Liver (tissue), 3 donors: ENCODE measurements at regions not wholly inside any gene's neighbourhood (a gene's known extent, or its start where the extent isn't known, plus 50 kb on each side); places are given as distances from the start of the nearest gene placed in this dataset.
A peak's percentile ranks its signal among the peaks of the same experiment; 100 is the strongest.

Source experiments
- CTCF ChIP-seq: fragments of 150-350 bp; IDR thresholded peaks from 2 replicates; pipeline ENCODE4 v1.5.1; 2017; ENCODE audit warnings: improper control_type of control experiment, low read depth, low read length; ENCODE audit not compliant: missing input control
- EGR1 ChIP-seq, 2 donors: IDR thresholded peaks; 2 replicates each; pipeline ENCODE4 v1.6.1; 2016 to 2018; ENCODE audit warnings: antibody characterized with exemption in 2 of 2, low read depth in 2 of 2
- FOXA2 ChIP-seq: IDR thresholded peaks from 2 replicates; pipeline ENCODE4 v1.6.1; 2016; ENCODE audit warnings: antibody characterized with exemption
- GABPA ChIP-seq, 2 donors: IDR thresholded peaks in 1 of 2; conservative IDR thresholded peaks in 1 of 2; 2 replicates each; pipeline ENCODE4 v1.6.1; 2016; ENCODE audit warnings: antibody characterized with exemption in 2 of 2, mild to moderate bottlenecking in 1 of 2, moderate library complexity in 1 of 2
- JUND ChIP-seq, 2 donors: IDR thresholded peaks; 2 replicates each; pipeline ENCODE4 v1.6.1; 2016; ENCODE audit warnings: antibody characterized with exemption in 2 of 2
- MAX ChIP-seq: IDR thresholded peaks from 2 replicates; pipeline ENCODE4 v1.6.1; 2016; ENCODE audit warnings: antibody characterized with exemption
- RAD21 ChIP-seq, 2 donors: IDR thresholded peaks; 2 replicates each; pipeline ENCODE4 v1.6.1; 2016; ENCODE audit warnings: antibody characterized with exemption in 2 of 2, mild to moderate bottlenecking in 2 of 2
- TAF1 ChIP-seq: conservative IDR thresholded peaks from 2 replicates; pipeline ENCODE4 v1.6.1; 2016; ENCODE audit warnings: antibody characterized with exemption, mild to moderate bottlenecking
- donor health status: healthy.
- donor health status: healthy.

GRCh38 chr2:235263205-235264120 is 230.4 kb upstream of the AGAP1 start:
- no peak for TF ChIP-seq CTCF
- TF ChIP-seq FOXA2: no peak
- TF ChIP-seq TAF1: no peak
- no peak for TF ChIP-seq GABPA (IDR thresholded peaks at IDR 0.05 in 1 of 2, conservative IDR thresholded peaks at IDR 0.05 in 1 of 2)
- no peak for TF ChIP-seq RAD21 (IDR thresholded peaks at IDR 0.05)
- TF ChIP-seq EGR1 (IDR thresholded peaks at IDR 0.05; ENCODE audit: low read depth in 2 of 2): no peak
- peak; percentile 39 for TF ChIP-seq MAX
- TF ChIP-seq JUND (IDR thresholded peaks at IDR 0.05): peak; percentile 70 to 73
